ENCODE measurements at regions not wholly inside any gene's neighbourhood (a gene's known extent, or its start where the extent isn't known, plus 50 kb on each side); places are given as distances from the start of the nearest gene placed in this dataset.

DNA sequence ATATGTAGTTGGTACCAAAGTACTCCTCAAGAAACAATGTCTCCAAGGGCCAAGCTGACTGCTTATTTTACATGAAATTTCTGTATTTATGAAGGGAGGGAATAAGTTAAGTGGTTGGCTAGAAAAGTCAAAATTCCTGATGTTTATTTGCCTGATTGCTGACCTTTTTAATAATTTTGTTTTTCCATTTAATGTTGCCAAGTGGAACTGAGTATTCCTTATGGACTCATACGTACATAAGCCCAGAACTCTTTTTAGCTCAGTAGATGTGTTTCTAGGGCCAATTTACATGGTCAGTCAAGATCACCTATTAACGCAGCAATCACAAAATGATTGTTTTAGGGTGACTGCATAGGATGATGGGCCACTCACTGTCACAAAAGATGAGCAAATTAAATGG, 78.3 kb upstream of the FZD8 start:
- DNase-seq (ENCODE audit: low read depth in 1 of 2, low spot score in 1 of 2) = no peak

DNA sequence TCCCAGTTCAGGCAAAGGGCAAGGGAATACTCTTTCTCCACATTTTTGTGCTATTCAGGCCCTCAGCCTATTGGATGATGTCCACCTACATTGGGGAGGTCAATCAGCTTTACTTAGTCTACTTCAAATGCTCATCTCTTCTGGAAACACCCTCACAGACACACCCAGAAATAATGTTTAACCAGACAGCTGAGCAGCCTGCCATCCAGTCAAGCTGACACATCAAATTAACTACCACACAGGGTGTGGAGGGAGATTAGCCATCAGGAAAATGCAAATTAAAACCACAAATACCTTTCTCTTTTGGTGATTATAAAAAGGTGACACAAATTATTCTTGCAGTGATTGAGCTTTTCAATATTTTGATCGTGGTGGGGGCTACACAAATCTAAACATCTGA, 74.7 kb upstream of the FZD8 start:
- no peak for DNase-seq (ENCODE audit: low read depth in 1 of 2, low spot score in 1 of 2)

- DNase-seq (ENCODE audit: low read depth in 1 of 2, low spot score in 1 of 2) = no peak
Measured at GRCh38 chr10:35712486-35712885, 70.4 kb upstream of the FZD8 start.

- no peak for DNase-seq (ENCODE audit: low read depth in 1 of 2, low spot score in 1 of 2)
Measured at GRCh38 chr10:35711615-35712411, 69.7 kb upstream of the FZD8 start.

- DNase-seq (ENCODE audit: low read depth in 1 of 2, low spot score in 1 of 2) = no peak
Measured at GRCh38 chr10:35707642-35708425, 65.7 kb upstream of the FZD8 start.

- DNase-seq (ENCODE audit: low read depth in 1 of 2, low spot score in 1 of 2) = no peak
Measured at GRCh38 chr10:35706959-35707358, 64.9 kb upstream of the FZD8 start.

DNA sequence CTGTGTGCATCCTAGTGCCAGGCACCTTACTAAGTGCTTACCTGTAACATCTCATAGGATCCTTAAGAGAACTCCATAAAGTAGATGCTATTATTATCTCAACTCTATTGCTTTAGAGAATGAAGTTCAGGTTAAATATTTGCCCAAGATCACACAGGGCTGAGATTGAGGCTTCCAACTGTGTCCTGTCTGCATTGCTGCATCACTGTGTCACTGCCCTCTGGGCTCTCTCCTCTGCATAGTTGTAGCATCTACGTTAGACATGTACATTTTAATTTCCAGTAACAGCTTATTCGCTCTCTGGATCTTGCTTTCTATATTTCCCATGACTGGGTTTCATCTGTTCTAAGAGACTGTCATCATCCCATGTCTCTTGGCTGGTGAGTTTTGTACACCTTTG, 63.6 kb upstream of the FZD8 start:
- DNase-seq (ENCODE audit: low read depth in 1 of 2, low spot score in 1 of 2) = no peak

DNA sequence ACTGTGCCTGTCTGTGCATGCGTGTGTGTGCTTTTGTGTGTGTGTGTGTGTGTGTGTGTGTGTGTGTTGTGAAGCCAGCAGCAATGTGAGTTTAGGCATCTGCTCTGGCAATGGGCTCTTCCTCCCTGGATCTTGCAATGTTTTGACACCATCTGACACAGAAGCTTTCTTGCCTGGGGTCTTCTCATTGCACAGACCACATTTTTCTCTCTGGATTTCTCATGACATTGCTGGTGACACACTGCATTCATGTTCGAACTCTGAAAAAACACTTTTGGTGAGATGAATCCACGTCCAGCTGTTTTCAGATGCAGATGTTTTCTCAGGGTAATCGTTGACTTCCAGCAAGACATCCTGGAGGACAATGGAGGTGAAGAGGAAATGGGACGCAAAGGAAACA, 63.0 kb upstream of the FZD8 start:
- no peak for DNase-seq (ENCODE audit: low read depth in 1 of 2, low spot score in 1 of 2)

GRCh38 chr10:35704401-35704800, 62.3 kb upstream of the FZD8 start:
- DNase-seq (ENCODE audit: low read depth in 1 of 2, low spot score in 1 of 2) = no peak

- DNase-seq (ENCODE audit: low read depth in 1 of 2, low spot score in 1 of 2) = no peak
Measured at GRCh38 chr10:35700487-35700882, 58.4 kb upstream of the FZD8 start.

DNA sequence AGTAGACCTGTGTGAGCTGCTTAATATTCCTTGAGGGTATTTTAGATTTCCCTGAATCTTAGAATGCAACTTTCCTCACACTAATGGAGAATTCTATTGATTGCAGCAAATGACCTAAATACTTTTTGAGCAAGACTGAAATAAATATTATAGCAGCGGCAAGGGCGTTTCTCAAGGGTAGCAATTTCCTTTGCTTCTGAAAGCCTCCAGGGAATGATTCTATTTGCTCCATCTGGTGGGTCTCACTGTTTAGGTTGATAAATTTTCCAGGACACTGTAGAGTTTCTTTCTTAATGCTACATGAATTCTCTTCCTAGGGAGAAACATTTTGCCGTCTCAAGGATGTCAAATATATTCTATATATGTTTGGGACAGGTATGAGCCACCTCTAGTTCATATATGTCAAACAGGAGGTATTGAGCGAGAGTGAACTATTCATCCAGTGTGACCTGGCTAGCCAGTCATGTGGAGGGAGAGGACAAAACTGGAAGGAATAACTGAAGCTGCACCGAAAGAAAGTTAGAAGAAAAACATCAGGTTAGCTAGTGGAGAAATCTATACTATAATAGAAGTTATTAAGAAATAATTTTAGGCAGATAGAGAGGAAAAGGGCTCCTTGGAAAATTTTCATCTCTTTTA, 57.9 kb upstream of the FZD8 start:
- no peak for DNase-seq (ENCODE audit: low read depth in 1 of 2, low spot score in 1 of 2)

GRCh38 chr10:35696392-35697287, 54.5 kb upstream of the FZD8 start:
- DNase-seq (ENCODE audit: low read depth in 1 of 2, low spot score in 1 of 2) = no peak

- DNase-seq (ENCODE audit: low read depth in 1 of 2, low spot score in 1 of 2) = no peak
Measured at GRCh38 chr10:35693800-35694199, 51.7 kb upstream of the FZD8 start.

Data from activated CD4-positive, alpha-beta T cell treated with anti-CD3 and anti-CD28 coated beads, Interleukin-2, amount 50 U/mL, for 24 hours (primary cell).